ENCODE measurements at regions not wholly inside any gene's neighbourhood (a gene's known extent, or its start where the extent isn't known, plus 50 kb on each side); places are given as distances from the start of the nearest gene placed in this dataset.
"Not testable (repeated sequence)": the region's sequence is repeated elsewhere in the genome, so short reads cannot be mapped to it uniquely, and the experiment has no call there.

GRCh38 chr6:15763837-15764236 lies 101.0 kb upstream of the DTNBP1 start:
- DNase-seq (ENCODE audit: low read depth), result no peak

- DNase-seq (ENCODE audit: low read depth), result no peak
Observed at GRCh38 chr6:15763364-15763763, 100.5 kb upstream of the DTNBP1 start.

GRCh38 chr6:15761045-15761502 lies 98.2 kb upstream of the DTNBP1 start:
- no peak for DNase-seq (ENCODE audit: low read depth)

DNA sequence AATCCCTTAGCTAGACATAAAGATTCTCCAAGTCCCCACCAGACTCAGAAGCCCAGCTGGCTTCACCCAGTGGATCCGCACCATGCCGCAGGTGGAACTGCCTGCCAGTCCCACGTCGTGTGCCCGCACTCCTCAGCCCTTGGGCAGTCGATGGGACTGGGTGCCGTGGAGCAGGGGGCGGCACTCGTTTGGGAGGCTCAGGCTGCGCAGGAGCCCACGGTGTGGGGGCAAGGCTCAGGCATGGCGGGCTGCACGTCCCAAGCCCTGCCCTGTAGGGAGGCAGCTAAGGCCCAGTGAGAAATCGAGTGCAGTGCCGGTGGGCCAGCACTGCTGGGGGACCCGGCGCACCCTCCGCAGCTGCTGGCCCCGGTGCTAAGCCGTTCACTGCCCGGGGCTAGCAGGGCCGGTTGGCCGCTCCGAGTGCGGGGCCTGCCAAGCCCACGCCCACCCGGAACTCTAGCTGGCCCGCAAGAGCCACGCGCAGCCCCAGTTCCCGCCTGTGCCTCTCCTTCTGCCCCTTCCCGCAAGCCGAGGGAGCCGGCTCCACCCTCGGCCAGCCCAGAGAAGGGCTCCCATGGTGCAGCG lies 95.9 kb upstream of the DTNBP1 start:
- DNase-seq (ENCODE audit: low read depth), result no peak

GRCh38 chr6:15755526-15755925 lies 92.7 kb upstream of the DTNBP1 start:
- DNase-seq (ENCODE audit: low read depth), result no peak

- DNase-seq (ENCODE audit: low read depth), result no peak
Observed at GRCh38 chr6:15754706-15755079, 91.9 kb upstream of the DTNBP1 start.

- no peak for DNase-seq (ENCODE audit: low read depth)
Observed at GRCh38 chr6:15754035-15754705, 91.3 kb upstream of the DTNBP1 start.

DNA sequence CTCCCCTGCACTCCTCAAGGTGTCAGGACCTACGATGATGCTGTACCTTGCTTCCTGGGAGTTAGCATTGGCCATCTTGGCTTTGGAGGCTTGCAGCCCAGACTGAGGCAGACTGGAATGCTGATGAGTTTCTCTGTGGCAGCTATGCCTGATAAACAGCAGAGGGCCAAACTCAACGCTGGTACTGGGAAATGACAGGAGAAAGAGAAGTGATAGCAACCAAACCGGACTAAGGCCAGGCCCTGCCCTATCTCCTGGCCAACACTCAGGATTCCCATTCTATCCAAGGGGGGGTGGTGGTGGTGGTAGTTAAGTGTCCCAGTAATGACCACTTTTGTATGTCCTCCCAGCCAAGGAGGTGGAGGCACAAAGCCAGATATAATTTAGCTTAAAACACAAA lies 90.0 kb upstream of the DTNBP1 start:
- no peak for DNase-seq (ENCODE audit: low read depth)

GRCh38 chr6:15751721-15752350 lies 89.0 kb upstream of the DTNBP1 start:
- no peak for DNase-seq (ENCODE audit: low read depth)

- no peak for DNase-seq (ENCODE audit: low read depth)
Observed at GRCh38 chr6:15748341-15748740, 85.5 kb upstream of the DTNBP1 start.

- no peak for DNase-seq (ENCODE audit: low read depth)
Observed at GRCh38 chr6:15747354-15747883, 84.6 kb upstream of the DTNBP1 start.

DNA sequence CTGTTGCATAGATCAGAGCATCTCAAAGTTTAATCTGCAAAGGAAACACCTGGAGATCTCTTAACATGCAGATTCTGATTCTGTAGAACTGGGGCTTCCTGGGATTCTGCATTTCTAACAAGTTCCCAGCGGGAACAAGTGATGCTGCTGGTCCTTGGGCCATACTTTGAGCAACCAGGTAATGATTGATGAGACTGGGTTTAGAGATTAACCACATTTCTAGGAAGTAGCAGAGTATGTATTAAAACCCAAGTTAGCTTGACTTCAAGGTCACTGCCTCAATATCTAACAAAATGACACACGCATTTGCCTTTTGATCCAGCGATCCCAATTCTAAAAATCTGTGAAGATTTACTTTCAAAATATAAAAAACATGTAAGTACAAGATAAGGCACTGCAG lies 83.0 kb upstream of the DTNBP1 start:
- no peak for DNase-seq (ENCODE audit: low read depth)

DNA sequence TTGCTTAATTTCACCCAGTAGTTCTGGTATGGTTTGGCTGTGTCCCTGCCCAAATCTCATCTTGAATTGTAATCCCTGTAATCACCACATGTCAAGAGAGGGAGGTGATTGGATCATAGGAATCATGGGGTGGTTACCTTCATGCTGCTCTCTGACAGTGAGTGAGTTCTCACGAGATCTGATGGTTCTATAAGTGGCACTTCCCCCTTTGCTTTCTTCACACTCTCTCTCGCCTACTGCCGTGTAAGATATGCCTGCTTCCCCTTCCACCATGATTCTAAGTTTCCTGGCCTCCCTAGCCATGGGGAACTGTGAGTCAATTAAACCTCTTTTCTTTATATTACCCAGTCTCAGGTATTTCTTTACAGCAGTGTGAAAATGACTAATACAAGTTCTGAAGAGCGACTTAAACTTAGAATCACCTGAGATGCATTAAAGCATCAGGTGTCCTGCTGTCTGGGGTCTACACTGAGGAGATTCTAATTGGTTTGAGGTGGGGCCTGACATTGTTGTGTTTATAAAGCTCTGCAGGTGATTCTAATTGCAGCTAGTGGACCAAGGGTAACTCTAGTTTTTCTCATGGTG lies 82.1 kb upstream of the DTNBP1 start:
- DNase-seq (ENCODE audit: low read depth), result no peak

DNA sequence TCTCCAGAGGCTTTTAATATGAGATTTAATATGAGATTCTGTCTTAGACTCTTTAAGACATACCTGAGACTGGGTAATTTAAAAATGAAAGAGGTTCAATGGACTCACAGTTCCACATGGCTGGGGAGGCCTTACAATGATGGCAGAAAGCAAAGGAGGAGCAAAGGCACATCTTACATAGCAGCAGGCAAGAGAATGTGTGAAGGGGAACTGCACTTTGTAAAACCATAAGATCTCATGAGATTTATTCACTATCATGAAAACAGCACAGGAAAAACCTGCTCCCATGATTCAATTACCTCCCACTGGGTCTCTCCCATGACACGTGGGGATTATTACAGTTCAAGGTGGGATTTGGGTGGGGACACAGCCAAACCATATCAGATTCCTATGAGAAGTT lies 79.2 kb upstream of the DTNBP1 start:
- DNase-seq (ENCODE audit: low read depth), result not testable (repeated sequence)

GRCh38 chr6:15741405-15741804 lies 78.6 kb upstream of the DTNBP1 start:
- DNase-seq (ENCODE audit: low read depth), result no peak

DNA sequence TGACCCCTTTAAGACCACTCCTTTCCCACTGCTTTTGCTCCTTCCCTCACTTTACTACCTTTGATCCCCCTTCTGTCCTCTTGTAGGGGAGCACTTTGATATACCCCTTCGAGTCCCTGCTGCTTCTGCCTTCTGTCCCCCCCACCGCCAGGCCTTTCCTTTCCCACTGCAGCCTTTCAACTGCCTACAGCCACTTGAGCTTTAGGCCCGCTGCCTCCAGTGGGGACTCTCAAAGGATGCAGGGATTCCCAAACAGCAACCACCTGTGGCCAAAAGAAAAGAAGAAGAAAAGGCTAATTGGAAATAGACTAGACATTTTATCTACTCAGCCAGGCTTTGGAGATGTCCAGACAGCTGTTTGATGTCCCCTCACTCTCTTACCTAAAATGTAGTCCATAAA lies 77.0 kb upstream of the DTNBP1 start:
- DNase-seq (ENCODE audit: low read depth), result no peak

DNA sequence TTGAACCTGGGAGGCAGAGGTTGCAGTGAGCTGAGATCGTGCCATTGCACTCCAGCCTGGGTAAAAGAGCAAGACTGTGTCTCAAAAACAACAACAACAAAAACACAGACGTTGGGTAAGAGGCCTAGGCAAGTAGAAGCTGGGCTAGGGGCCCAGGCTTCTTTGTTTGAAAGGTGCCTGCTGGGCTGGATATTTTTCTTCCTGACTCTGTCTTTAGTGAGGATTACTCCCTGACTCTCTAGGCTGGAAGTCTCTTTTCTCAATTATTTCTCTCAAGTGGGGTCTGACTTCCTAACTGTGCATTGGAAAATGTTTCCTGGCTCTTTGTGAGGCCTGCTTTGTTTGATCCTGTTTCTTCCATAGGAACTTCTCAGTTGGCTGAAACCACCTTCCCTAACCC lies 76.5 kb upstream of the DTNBP1 start:
- DNase-seq (ENCODE audit: low read depth), result no peak

DNA sequence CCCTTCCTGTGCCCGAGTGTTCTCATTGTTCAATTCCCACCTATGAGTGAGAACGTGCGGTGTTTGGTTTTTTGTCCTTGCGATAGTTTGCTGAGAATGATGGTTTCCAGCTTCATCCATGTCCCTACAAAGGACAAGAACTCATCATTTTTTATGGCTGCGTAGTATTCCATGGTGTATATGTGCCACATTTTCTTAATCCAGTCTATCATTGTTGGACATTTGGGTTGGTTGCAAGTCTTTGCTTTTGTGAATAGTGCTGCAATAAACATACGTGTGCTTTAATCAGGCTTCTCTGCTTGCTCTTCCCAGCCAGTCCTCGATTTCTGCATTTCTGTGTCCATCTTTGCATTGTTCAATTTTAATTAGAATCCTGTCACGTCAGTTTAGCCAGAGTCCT lies 75.4 kb upstream of the DTNBP1 start:
- DNase-seq (ENCODE audit: low read depth), result not testable (repeated sequence)

DNA sequence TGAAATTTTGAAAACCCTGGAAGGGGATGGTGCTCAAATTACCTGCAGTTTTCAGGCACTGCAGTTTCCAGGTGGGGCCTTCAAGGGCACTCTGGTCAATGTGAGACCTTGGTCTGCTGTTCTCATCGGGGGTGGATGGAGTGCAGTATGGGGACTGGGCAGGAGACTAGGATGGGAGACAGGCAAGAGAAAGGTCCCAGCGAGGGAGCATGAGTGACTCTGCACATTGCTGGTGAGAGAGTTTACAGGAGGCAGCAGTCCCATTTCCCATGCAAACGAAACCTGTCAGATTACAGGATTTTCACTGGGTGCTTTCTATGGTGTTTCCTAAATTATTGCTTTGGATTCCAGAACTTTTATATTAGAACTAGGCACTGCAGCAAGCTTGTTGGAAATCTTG lies 73.5 kb upstream of the DTNBP1 start:
- no peak for DNase-seq (ENCODE audit: low read depth)

GRCh38 chr6:15735567-15736265 lies 72.9 kb upstream of the DTNBP1 start:
- no peak for DNase-seq (ENCODE audit: low read depth)

DNA sequence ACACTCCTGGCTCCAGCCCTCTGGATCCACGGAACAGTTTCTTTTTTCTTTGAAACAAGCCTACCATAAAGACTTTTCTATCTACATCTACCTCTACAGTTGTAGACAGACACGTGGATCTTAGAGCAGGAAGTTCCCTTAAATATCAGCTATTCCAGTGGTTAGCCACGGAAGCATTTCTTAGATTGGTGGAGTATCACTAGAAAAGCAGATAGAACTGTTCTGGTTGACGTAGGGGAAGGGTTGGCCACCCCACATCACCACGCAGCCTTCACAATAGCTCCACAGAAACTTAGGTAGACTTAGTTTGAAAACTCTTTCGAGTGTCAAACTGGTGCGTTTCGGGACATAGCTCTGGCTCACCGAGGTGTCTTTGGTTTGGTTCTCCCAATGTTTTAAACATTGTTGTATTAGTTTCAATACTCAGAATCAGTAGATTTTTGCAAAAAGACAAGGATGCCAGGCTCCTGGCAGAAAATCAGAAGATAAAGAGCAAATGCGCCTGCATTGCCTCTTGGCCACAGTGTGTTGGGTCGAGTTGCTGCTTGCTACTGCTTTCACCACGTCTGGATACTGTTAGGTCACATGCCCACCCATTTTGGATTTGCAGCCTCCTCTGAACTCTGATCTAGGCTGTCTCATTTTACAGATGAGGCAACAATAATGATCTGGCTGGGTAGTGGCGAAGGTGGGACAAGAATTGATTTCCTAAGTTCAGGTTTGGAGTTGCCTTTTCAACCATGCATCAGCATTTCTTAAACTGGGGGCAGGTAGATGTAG lies 71.5 kb upstream of the DTNBP1 start:
- DNase-seq (ENCODE audit: low read depth), result no peak

GRCh38 chr6:15730922-15731321 lies 68.1 kb upstream of the DTNBP1 start:
- DNase-seq (ENCODE audit: low read depth), result no peak

Measured in activated gamma-delta T cell treated with anti-CD3 and anti-CD28 coated beads, Interleukin-2, amount 50 U/mL, for 16 hours (primary cell).